ENCODE measurements at regions not wholly inside any gene's neighbourhood (a gene's known extent, or its start where the extent isn't known, plus 50 kb on each side); places are given as distances from the start of the nearest gene placed in this dataset.

- no peak overlapping the region for H3K9ac ChIP-seq (ENCODE audit: low read length)
- TF ChIP-seq EP300 (conservative IDR thresholded peaks at IDR 0.05; ENCODE audit: poor library complexity, severe bottlenecking) (no peak), REST (IDR thresholded peaks at IDR 0.05; ENCODE audit: borderline replicate concordance) (no peak), SMC3 (conservative IDR thresholded peaks at IDR 0.05; ENCODE audit: poor library complexity) (no peak), MXI1 (conservative IDR thresholded peaks at IDR 0.05; ENCODE audit: poor library complexity, severe bottlenecking) (no peak), EZH2 (IDR thresholded peaks at IDR 0.05; ENCODE audit: borderline replicate concordance, insufficient read depth, low read length, poor library complexity, severe bottlenecking) (no peak), CTCF (IDR thresholded peaks at IDR 0.05; ENCODE audit: poor library complexity, severe bottlenecking) (no peak), TAF1 (IDR thresholded peaks at IDR 0.05; ENCODE audit: low read depth) (no peak), RAD21 (conservative IDR thresholded peaks at IDR 0.05) (no peak), POLR2AphosphoS5 (IDR thresholded peaks at IDR 0.05) (no peak)
- no peak overlapping the region for H3K27ac ChIP-seq (ENCODE audit: low read length)
- no peaks in the 10 kb centered on the region for H3K79me2 ChIP-seq (replicated peaks; ENCODE audit: insufficient read depth, low read length)
- no peak overlapping the region for H3K4me3 ChIP-seq (ENCODE audit: low read length)
- no peaks in the 10 kb centered on the region for H3F3A ChIP-seq (ENCODE audit: insufficient read depth, low read length, poor library complexity, severe bottlenecking)
- H3K4me2 ChIP-seq (ENCODE audit: low read length): no peak overlapping the region
- H3K9me2 ChIP-seq (ENCODE audit: insufficient read depth, low read length): no peaks in the 10 kb centered on the region
- H3K9me3 ChIP-seq (ENCODE audit: low read length): no peaks in the 10 kb centered on the region
- no peaks in the 10 kb centered on the region for H3K27me3 ChIP-seq (ENCODE audit: insufficient read depth, low read depth, low read length)
- H4K20me1 ChIP-seq (ENCODE audit: insufficient read depth): no peaks in the 10 kb centered on the region
- no peaks in the 10 kb centered on the region for H3K36me3 ChIP-seq (ENCODE audit: insufficient read depth, low read length)
- H2AFZ ChIP-seq (ENCODE audit: low read depth, low read length): no peak overlapping the region
Observed at GRCh38 chr11:121754598-121754997, 301.8 kb upstream of the SORL1-AS1 start.

- TF ChIP-seq EP300 (conservative IDR thresholded peaks at IDR 0.05; ENCODE audit: poor library complexity, severe bottlenecking) (no peak), CTCF (IDR thresholded peaks at IDR 0.05; ENCODE audit: poor library complexity, severe bottlenecking) (no peak), REST (IDR thresholded peaks at IDR 0.05; ENCODE audit: borderline replicate concordance) (no peak), MXI1 (conservative IDR thresholded peaks at IDR 0.05; ENCODE audit: poor library complexity, severe bottlenecking) (no peak), RAD21 (conservative IDR thresholded peaks at IDR 0.05) (no peak), TAF1 (IDR thresholded peaks at IDR 0.05; ENCODE audit: low read depth) (no peak), EZH2 (IDR thresholded peaks at IDR 0.05; ENCODE audit: borderline replicate concordance, insufficient read depth, low read length, poor library complexity, severe bottlenecking) (no peak), SMC3 (conservative IDR thresholded peaks at IDR 0.05; ENCODE audit: poor library complexity) (no peak), POLR2AphosphoS5 (IDR thresholded peaks at IDR 0.05) (no peak)
Observed at GRCh38 chr11:121749691-121750090, 296.9 kb upstream of the SORL1-AS1 start.

More at GRCh38 chr11:121749691-121750090, 296.9 kb upstream of the SORL1-AS1 start:
- Histone ChIP-seq H3K9ac (ENCODE audit: low read length) (no peak overlapping the region), H3K27ac (ENCODE audit: low read length) (no peak overlapping the region), H3K79me2 (replicated peaks; ENCODE audit: insufficient read depth, low read length) (no peaks in the 10 kb centered on the region), H3F3A (ENCODE audit: insufficient read depth, low read length, poor library complexity, severe bottlenecking) (no peaks in the 10 kb centered on the region), H3K4me2 (ENCODE audit: low read length) (no peak overlapping the region), H2AFZ (ENCODE audit: low read depth, low read length) (no peak overlapping the region), H3K9me2 (ENCODE audit: insufficient read depth, low read length) (no peaks in the 10 kb centered on the region), H3K4me3 (ENCODE audit: low read length) (no peak overlapping the region), H3K9me3 (ENCODE audit: low read length) (no peaks in the 10 kb centered on the region), H3K36me3 (ENCODE audit: insufficient read depth, low read length) (no peaks in the 10 kb centered on the region), H4K20me1 (ENCODE audit: insufficient read depth) (no peaks in the 10 kb centered on the region), H3K27me3 (ENCODE audit: insufficient read depth, low read depth, low read length) (no peaks in the 10 kb centered on the region)

All from neural cell (in vitro differentiated cells).